ENCODE measurements at regions not wholly inside any gene's neighbourhood (a gene's known extent, or its start where the extent isn't known, plus 50 kb on each side); places are given as distances from the start of the nearest gene placed in this dataset.

DNA sequence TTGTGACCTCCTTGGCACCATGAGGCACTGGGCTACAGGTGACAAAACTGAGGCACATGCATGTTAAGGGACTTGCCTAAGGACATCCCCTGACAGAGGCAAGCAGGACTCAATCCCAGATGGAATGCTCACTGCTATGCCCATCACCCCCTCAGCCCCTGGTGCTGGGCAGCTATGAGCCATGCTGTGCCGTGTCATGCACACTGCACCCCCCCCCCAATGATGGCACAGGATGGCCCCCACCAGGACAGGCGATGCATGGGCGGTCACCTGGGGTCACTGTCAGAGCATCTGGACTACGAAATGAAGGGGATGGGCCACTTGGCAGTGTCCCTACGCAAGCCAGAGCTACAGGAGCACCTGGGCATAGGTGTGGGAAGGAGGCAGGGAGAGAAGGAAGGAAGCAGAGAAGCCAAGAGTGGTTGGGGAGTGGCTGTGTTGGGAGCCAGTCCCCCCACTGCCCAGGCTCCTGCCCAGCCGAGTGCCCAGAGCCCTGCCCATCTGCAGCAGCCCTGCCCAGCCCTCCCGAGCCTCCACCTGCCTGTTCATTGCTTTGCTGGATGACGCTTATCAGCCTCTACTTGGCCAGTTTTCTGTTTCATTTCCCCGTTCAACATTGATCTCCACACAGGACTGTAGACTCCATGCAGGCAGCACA, 84.9 kb upstream of the DIO3 start:
- Mint-ChIP-seq H3K27me3 (peaks cover 13% of the 10 kb centered on the region), H3K4me3 (no peak overlapping the region), H3K27ac (no peak overlapping the region)

GRCh38 chr14:101476916-101477553, 84.3 kb upstream of the DIO3 start:
- no peaks in the 10 kb centered on the region for H3K4me1 Mint-ChIP-seq (ENCODE audit: low read depth)
- no peaks in the 10 kb centered on the region for H3K36me3 Mint-ChIP-seq
- no peak overlapping the region for H3K27ac Mint-ChIP-seq
- H3K9me3 Mint-ChIP-seq (ENCODE audit: low read depth): no peaks in the 10 kb centered on the region
- no peak overlapping the region for H3K4me3 Mint-ChIP-seq
- peaks cover 13% of the 10 kb centered on the region for H3K27me3 Mint-ChIP-seq

More for the DNA sequence above, 84.9 kb upstream of the DIO3 start:
- Mint-ChIP-seq H3K4me1 (ENCODE audit: low read depth) (no peaks in the 10 kb centered on the region), H3K36me3 (no peaks in the 10 kb centered on the region), H3K9me3 (ENCODE audit: low read depth) (no peaks in the 10 kb centered on the region)

DNA sequence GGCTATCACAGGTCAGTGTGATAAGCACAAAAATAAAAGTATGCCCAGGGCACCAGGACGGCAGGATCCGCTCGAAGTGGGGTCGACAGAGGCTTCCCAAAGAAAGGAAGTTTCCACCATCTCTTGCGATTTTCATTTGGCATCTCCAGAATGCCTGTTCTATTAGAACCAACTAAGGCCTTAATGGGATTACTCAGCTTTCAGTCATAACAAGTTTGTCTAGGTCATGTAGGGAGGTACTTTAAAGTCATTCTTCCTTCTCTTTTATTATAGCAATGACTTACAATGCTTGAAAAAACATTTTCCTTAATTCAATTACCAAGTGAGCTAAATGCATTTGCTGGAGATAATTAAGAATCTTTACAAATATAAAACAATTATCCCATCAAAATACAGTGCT, 83.6 kb upstream of the DIO3 start:
- no peak overlapping the region for H3K27ac Mint-ChIP-seq
- no peaks in the 10 kb centered on the region for H3K4me1 Mint-ChIP-seq (ENCODE audit: low read depth)
- H3K9me3 Mint-ChIP-seq (ENCODE audit: low read depth): no peaks in the 10 kb centered on the region
- H3K27me3 Mint-ChIP-seq: peaks cover 13% of the 10 kb centered on the region
- H3K4me3 Mint-ChIP-seq: no peak overlapping the region
- no peaks in the 10 kb centered on the region for H3K36me3 Mint-ChIP-seq

DNA sequence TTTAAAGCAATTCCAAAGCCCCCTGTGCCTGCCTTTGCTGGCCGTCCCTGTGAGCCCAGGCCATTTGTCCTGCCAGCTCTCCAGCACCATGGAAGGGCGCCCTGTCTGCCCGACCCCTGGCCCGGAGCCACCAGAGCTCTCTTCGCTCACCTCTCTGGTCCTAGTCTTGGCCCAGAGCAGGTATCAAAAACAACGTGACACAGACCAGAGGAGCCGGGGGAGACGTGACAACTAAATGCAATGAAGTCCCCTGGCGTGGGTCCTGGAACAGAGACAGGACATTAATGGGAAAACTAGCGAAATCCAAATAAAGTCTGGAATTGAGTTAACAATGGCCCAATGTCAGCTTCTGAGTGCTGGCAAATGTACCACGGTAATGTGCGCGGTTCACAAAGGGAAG, 83.2 kb upstream of the DIO3 start:
- Mint-ChIP-seq H3K9me3 (ENCODE audit: low read depth) (no peaks in the 10 kb centered on the region), H3K27me3 (peaks cover 13% of the 10 kb centered on the region), H3K4me3 (no peak overlapping the region), H3K27ac (no peak overlapping the region), H3K36me3 (no peaks in the 10 kb centered on the region), H3K4me1 (ENCODE audit: low read depth) (no peaks in the 10 kb centered on the region)

DNA sequence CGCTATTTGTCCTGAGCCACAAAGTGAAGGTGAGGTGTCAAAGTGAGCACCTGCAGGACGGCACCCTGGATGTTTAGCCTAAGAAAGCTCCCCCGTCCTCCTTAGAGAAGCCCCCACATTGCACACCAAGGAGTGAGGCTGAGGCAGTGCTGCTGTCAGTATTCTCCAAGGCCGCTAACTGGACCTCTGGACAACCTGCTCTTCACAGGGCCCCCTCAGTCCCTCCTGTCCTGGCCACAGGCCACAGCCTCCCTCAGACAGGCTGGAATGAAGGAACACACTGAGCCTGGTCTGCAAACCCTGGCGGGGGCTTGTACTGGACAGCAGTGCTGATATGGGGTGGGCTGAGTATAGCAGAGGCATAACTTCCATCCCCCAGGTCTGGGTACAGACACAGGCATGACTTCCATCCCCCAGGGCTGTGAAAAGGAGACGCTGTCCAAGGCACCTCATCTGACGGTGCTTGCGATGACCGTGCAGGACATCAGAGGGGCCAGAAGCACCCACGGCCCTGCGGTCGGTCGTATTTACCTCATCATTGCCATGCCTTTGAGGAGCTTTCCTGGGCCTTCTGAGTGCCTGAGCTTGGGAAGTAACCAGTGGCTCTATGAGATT, 82.4 kb upstream of the DIO3 start:
- H3K9me3 Mint-ChIP-seq (ENCODE audit: low read depth): peaks cover 8% of the 10 kb centered on the region
- H3K27ac Mint-ChIP-seq: no peak overlapping the region
- no peaks in the 10 kb centered on the region for H3K36me3 Mint-ChIP-seq
- H3K27me3 Mint-ChIP-seq: peaks cover 18% of the 10 kb centered on the region
- H3K4me1 Mint-ChIP-seq (ENCODE audit: low read depth): no peaks in the 10 kb centered on the region
- H3K4me3 Mint-ChIP-seq: no peak overlapping the region

- H3K36me3 Mint-ChIP-seq: no peaks in the 10 kb centered on the region
Observed at GRCh38 chr14:101480022-101480746, 81.1 kb upstream of the DIO3 start.

DNA sequence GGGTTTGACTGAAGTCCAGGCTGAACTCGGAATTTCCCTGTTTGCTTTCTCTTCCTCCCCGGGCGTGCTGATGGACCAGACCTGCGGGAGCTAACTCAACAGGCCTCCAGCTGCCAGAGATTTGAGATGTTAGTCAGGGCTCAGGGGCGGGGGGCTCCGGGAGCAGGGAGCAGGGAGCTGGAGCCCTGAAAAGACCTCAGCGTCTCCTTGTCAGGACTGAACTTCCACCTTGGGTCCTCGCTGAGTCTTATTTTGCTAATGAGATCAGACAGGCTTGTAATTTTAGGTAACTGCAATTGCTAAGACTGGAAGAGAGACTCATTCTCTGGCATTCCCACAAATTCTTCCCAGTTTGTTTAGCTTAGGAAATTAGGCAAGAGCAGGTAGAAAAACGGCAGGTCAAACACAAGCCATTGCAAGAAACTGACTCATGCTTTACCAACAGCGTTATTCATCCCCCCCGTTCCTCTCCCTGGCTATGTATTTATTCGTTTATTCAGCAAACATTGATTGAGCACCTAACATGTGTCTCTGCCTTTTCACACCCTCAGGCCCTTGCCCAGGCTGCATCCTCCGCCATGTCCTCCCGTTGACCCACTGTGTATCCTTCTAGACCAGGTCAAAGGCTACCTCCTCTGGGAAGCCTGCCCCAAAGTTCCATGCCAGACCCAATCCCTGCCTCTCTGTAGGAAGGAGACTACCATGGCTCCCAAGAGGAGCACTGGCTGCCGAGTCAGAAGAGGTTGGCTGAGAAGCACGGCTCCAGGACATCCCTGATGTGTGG, 80.4 kb upstream of the DIO3 start:
- Mint-ChIP-seq H3K27me3 (peaks cover 19% of the 10 kb centered on the region), H3K4me1 (ENCODE audit: low read depth) (no peaks in the 10 kb centered on the region), H3K27ac (no peak overlapping the region), H3K9me3 (ENCODE audit: low read depth) (peaks cover 12% of the 10 kb centered on the region), H3K4me3 (no peak overlapping the region), H3K36me3 (no peaks in the 10 kb centered on the region)

More at GRCh38 chr14:101480022-101480746, 81.1 kb upstream of the DIO3 start:
- Mint-ChIP-seq H3K4me1 (ENCODE audit: low read depth) (no peaks in the 10 kb centered on the region), H3K27me3 (peaks cover 17% of the 10 kb centered on the region), H3K4me3 (no peak overlapping the region), H3K27ac (no peak overlapping the region), H3K9me3 (ENCODE audit: low read depth) (peaks cover 12% of the 10 kb centered on the region)

DNA sequence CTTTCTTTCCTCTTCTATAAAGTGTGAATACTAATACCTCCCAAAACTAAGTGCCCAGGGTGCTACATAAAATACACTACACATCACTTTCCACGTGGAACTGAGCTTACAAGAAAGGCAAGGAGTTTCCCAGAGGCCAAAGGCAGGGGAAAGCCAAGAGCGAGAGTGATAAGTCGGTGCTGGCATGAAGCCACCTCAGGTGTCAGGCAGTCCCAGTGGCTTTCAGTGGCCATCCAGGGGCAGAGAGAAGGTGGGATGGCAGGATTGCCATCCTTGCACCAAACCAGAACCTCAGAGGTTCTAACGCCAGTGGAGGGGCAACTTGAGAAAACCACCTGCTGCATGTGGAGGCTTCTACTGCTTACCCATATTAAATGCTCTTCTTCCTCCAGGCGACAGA, 79.7 kb upstream of the DIO3 start:
- peaks cover 14% of the 10 kb centered on the region for H3K9me3 Mint-ChIP-seq (ENCODE audit: low read depth)
- H3K4me3 Mint-ChIP-seq: no peak overlapping the region
- H3K36me3 Mint-ChIP-seq: no peaks in the 10 kb centered on the region
- no peak overlapping the region for H3K27ac Mint-ChIP-seq
- no peaks in the 10 kb centered on the region for H3K4me1 Mint-ChIP-seq (ENCODE audit: low read depth)
- H3K27me3 Mint-ChIP-seq: peaks cover 16% of the 10 kb centered on the region

- H3K4me1 Mint-ChIP-seq (ENCODE audit: low read depth): no peaks in the 10 kb centered on the region
- peaks cover 17% of the 10 kb centered on the region for H3K9me3 Mint-ChIP-seq (ENCODE audit: low read depth)
- H3K36me3 Mint-ChIP-seq: no peaks in the 10 kb centered on the region
- H3K27me3 Mint-ChIP-seq: peaks cover 16% of the 10 kb centered on the region
- H3K4me3 Mint-ChIP-seq: no peak overlapping the region
- H3K27ac Mint-ChIP-seq: no peak overlapping the region
Observed at GRCh38 chr14:101482066-101482465, 79.2 kb upstream of the DIO3 start.

DNA sequence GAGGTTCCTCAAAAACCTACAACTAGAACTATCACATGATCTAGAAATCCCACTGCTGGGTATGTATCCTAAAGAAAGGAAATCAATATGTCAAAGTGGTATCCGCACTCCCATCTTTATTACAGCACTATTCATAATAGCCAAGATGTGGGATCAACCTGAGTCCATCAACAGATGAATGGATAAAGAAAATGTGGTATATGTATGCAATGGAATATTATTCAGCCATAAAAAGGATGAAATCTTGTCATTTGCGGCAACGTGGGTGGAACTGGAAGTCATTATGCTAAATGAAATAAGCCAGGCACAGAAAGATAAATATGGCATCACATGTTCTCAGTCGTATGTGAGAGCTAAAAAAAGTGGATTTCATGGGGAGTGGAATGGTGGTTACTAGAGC, 77.5 kb upstream of the DIO3 start:
- Mint-ChIP-seq H3K4me3 (no peak overlapping the region), H3K36me3 (no peaks in the 10 kb centered on the region), H3K4me1 (ENCODE audit: low read depth) (no peaks in the 10 kb centered on the region), H3K9me3 (ENCODE audit: low read depth) (peaks cover 17% of the 10 kb centered on the region), H3K27me3 (peaks cover 14% of the 10 kb centered on the region), H3K27ac (no peak overlapping the region)

- Mint-ChIP-seq H3K4me1 (ENCODE audit: low read depth) (no peaks in the 10 kb centered on the region), H3K4me3 (no peak overlapping the region), H3K36me3 (no peaks in the 10 kb centered on the region), H3K27me3 (peaks cover 12% of the 10 kb centered on the region), H3K9me3 (ENCODE audit: low read depth) (peaks cover 6% of the 10 kb centered on the region), H3K27ac (no peak overlapping the region)
Observed at GRCh38 chr14:101489092-101489760, 72.1 kb upstream of the DIO3 start.

DNA sequence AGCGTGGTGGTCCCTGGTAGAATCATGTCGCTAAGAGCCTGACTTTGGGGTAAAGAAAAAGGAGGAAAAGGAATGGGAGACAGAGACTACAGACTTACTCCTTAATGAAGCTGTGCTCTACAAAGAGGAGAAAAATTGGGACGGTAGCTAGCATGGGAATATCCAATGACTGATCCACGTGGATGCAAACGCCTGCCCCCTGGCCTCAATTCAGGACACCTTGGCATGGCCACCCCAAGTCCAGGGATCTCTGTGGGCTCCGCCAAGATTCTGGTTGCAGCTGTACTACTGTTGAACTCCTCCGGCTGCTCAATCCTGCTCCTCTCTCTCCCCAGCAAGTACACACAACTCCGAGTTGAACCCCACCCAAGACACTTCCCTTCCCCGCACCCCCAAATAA, 70.5 kb upstream of the DIO3 start:
- Mint-ChIP-seq H3K4me1 (ENCODE audit: low read depth) (no peaks in the 10 kb centered on the region), H3K27ac (no peak overlapping the region), H3K27me3 (peaks cover 9% of the 10 kb centered on the region), H3K9me3 (ENCODE audit: low read depth) (peaks cover 5% of the 10 kb centered on the region), H3K4me3 (no peak overlapping the region), H3K36me3 (no peaks in the 10 kb centered on the region)

- peaks cover under 1% of the 10 kb centered on the region for H3K9me3 Mint-ChIP-seq (ENCODE audit: low read depth)
- H3K27me3 Mint-ChIP-seq: peaks cover 8% of the 10 kb centered on the region
- no peak overlapping the region for H3K27ac Mint-ChIP-seq
- no peaks in the 10 kb centered on the region for H3K4me1 Mint-ChIP-seq (ENCODE audit: low read depth)
- no peak overlapping the region for H3K4me3 Mint-ChIP-seq
- no peaks in the 10 kb centered on the region for H3K36me3 Mint-ChIP-seq
Observed at GRCh38 chr14:101491841-101492240, 69.5 kb upstream of the DIO3 start.

DNA sequence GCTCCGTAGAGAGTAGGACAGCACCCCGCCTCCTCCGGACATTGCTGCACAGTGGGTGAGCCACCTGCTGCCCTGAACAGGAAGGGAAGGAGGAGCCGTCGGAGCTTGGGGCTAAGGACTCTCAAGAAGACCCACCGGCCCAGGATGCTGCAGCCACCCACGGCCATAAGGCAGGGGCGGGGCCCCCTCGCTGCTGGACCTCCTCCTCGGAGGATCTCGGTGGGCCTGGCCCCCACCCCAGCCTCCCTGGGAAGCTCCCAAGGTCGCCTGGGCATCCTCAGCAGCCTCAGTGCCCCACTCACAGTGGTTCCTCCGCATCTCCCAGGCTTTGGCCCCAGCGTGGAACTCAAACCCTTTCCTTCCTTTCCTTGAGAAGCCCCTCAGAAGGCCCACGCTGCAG, 68.6 kb upstream of the DIO3 start:
- no peaks in the 10 kb centered on the region for H3K36me3 Mint-ChIP-seq

More for the DNA sequence above, 68.6 kb upstream of the DIO3 start:
- Mint-ChIP-seq H3K27me3 (peaks cover 8% of the 10 kb centered on the region), H3K4me1 (ENCODE audit: low read depth) (no peaks in the 10 kb centered on the region), H3K4me3 (no peak overlapping the region), H3K9me3 (ENCODE audit: low read depth) (no peaks in the 10 kb centered on the region), H3K27ac (no peak overlapping the region)

All from activated naive CD8-positive, alpha-beta T cell (primary cell).